H1 (cell line): ENCODE measurements at regions not wholly inside any gene's neighbourhood (a gene's known extent, or its start where the extent isn't known, plus 50 kb on each side); places are given as distances from the start of the nearest gene placed in this dataset.

Source experiments
- CTCF ChIA-PET: fragments of 300-600 bp; sonication (Branson Sonifier 250); formaldehyde crosslinking; loops from one replicate; lab custom pipeline; 2021; ENCODE audit not compliant: partially characterized antibody; lab: Charles Lee
- POLR2A ChIA-PET: fragments of 300-600 bp; sonication (Branson Sonifier 250); formaldehyde crosslinking; loops from one replicate; lab custom pipeline; 2021; ENCODE audit warnings: inconsistent platforms; ENCODE audit not compliant: partially characterized antibody; lab: Charles Lee
- DNase-seq, 2 experiments: peaks; one replicate each; pipeline versions ENCODE4 v3.0.0 to v3.0.0-alpha.2; 2010 to 2022; ENCODE audit warnings: low spot score in 2 of 2, low read depth in 1 of 2, mixed read lengths in 1 of 2
- FAIRE-seq: peaks from 2 replicates; lab custom pipeline; 2011; peaks lifted over from hg19 to GRCh38; lab: Jason Lieb, UNC
- H2AFZ ChIP-seq: 2 replicates; pipeline ENCODE4 v1.8.1; 2012; ENCODE audit warnings: low read length, inconsistent platforms
- H2AK5ac ChIP-seq: 2 replicates; pipeline ENCODE4 v1.6.1; 2013; ENCODE audit warnings: low read depth, low read length
- H2BK120ac ChIP-seq: replicated peaks from 2 replicates; pipeline ENCODE3; 2013; ENCODE audit warnings: low read depth, low read length, inconsistent platforms
- H2BK12ac ChIP-seq: 2 replicates; pipeline ENCODE4 v1.6.1; 2013; ENCODE audit warnings: low read depth, low read length
- H2BK15ac ChIP-seq: 2 replicates; pipeline ENCODE4 v1.6.1; 2013; ENCODE audit warnings: low read length
- H2BK20ac ChIP-seq: 2 replicates; pipeline ENCODE4 v1.6.1; 2013; ENCODE audit warnings: low read length
- H2BK5ac ChIP-seq: 2 replicates; pipeline ENCODE4 v1.6.1; 2013; ENCODE audit warnings: low read depth, low read length
- H3K14ac ChIP-seq: 2 replicates; pipeline ENCODE4 v1.6.1; 2013; ENCODE audit warnings: inconsistent platforms; ENCODE audit not compliant: insufficient read length
- H3K18ac ChIP-seq: 2 replicates; pipeline ENCODE4 v1.6.1; 2013; ENCODE audit warnings: low read length; ENCODE audit errors: extremely low read depth
- H3K23ac ChIP-seq: 2 replicates; pipeline ENCODE4 v1.6.1; 2013; ENCODE audit warnings: inconsistent platforms; ENCODE audit not compliant: insufficient read length
- H3K23me2 ChIP-seq: 2 replicates; pipeline ENCODE4 v1.6.1; 2013; ENCODE audit warnings: low read depth, low read length
- H3K27ac ChIP-seq: 2 replicates; pipeline ENCODE4 v1.6.1; 2011; ENCODE audit warnings: low read depth, low read length, inconsistent platforms
- H3K27me3 ChIP-seq, 4 experiments: replicated peaks in 1 of 4; 1 replicate in 1 of 4; 2 replicates in 3 of 4; pipeline versions ENCODE4 v1.6.1 to v1.8.1; 2011 to 2013; ENCODE audit warnings: low read length in 3 of 4, mild to moderate bottlenecking in 3 of 4, inconsistent platforms in 2 of 4, mixed read lengths in 2 of 4, moderate library complexity in 1 of 4; ENCODE audit not compliant: control insufficient read depth in 3 of 4, insufficient read depth in 3 of 4; ENCODE audit errors: extremely low read depth in 1 of 4
- H3K36me3 ChIP-seq, 4 experiments: 2 replicates each; pipeline versions ENCODE4 v1.6.1 to v1.8.1; 2011 to 2013; ENCODE audit warnings: mild to moderate bottlenecking in 4 of 4, low read length in 3 of 4, moderate library complexity in 2 of 4, control low read depth in 1 of 4, inconsistent platforms in 1 of 4; ENCODE audit not compliant: insufficient read depth in 4 of 4, control insufficient read depth in 2 of 4
- H3K4ac ChIP-seq: replicated peaks from 2 replicates; pipeline ENCODE3; 2013; ENCODE audit warnings: low read length, low read depth, mixed read lengths, inconsistent platforms; ENCODE audit not compliant: insufficient read length
- H3K4me1 ChIP-seq, 4 experiments: replicated peaks in 1 of 4; 1 replicate in 1 of 4; 2 replicates in 3 of 4; pipeline versions ENCODE4 v1.6.1 to v1.8.1; 2011 to 2013; ENCODE audit warnings: low read length in 3 of 4, inconsistent platforms in 2 of 4, mixed read lengths in 1 of 4; ENCODE audit not compliant: insufficient read depth in 4 of 4, control insufficient read depth in 3 of 4
- H3K4me2 ChIP-seq, 2 experiments: 2 replicates each; pipeline versions ENCODE4 v1.6.1 to v1.8.1; 2011 to 2013; ENCODE audit warnings: low read depth in 2 of 2, low read length in 2 of 2, control low read depth in 1 of 2, inconsistent platforms in 1 of 2, mild to moderate bottlenecking in 1 of 2; ENCODE audit not compliant: insufficient read depth in 1 of 2
- H3K4me3 ChIP-seq, 4 experiments: fragments of 200-600, 300-600 bp in 1 of 4; sonication (generic), shearing (Covaris generic), sonication (Bioruptor Twin) in 1 of 4; 2 replicates each; pipeline versions ENCODE4 v1.5.1 to v1.8.1; 2011 to 2016; ENCODE audit warnings: low read length in 4 of 4, low read depth in 3 of 4, control low read depth in 2 of 4, inconsistent platforms in 2 of 4, mild to moderate bottlenecking in 2 of 4, mixed read lengths in 1 of 4, moderate library complexity in 1 of 4; ENCODE audit not compliant: insufficient read depth in 2 of 4; ENCODE audit errors: extremely low read depth in 1 of 4
- H3K56ac ChIP-seq: replicated peaks from 2 replicates; pipeline ENCODE3; 2013; ENCODE audit warnings: low read depth, mild to moderate bottlenecking, mixed read lengths, low read length, inconsistent platforms; ENCODE audit not compliant: insufficient read length
- H3K79me1 ChIP-seq: 2 replicates; pipeline ENCODE4 v1.6.1; 2013; ENCODE audit warnings: low read depth, low read length, control low read depth
- H3K79me2 ChIP-seq, 2 experiments: 2 replicates each; pipeline versions ENCODE4 v1.6.1 to v1.8.1; 2012 to 2013; ENCODE audit warnings: low read length in 2 of 2, mild to moderate bottlenecking in 2 of 2, inconsistent platforms in 1 of 2; ENCODE audit not compliant: insufficient read depth in 2 of 2, control insufficient read depth in 1 of 2
- H3K9ac ChIP-seq, 4 experiments: replicated peaks in 1 of 4; 1 replicate in 1 of 4; 2 replicates in 3 of 4; pipeline versions ENCODE4 v1.6.1 to v1.8.1; 2011 to 2013; ENCODE audit warnings: low read depth in 3 of 4, low read length in 3 of 4, control low read depth in 2 of 4, mild to moderate bottlenecking in 2 of 4, moderate library complexity in 2 of 4, inconsistent platforms in 1 of 4; ENCODE audit errors: extremely low read depth in 1 of 4
- H3K9me3 ChIP-seq, 2 experiments: 2 replicates each; pipeline versions ENCODE4 v1.6.1 to v1.8.1; 2012 to 2013; ENCODE audit warnings: mild to moderate bottlenecking in 2 of 2, moderate library complexity in 2 of 2, control low read depth in 1 of 2, inconsistent platforms in 1 of 2, low read depth in 1 of 2, low read length in 1 of 2, mixed read lengths in 1 of 2; ENCODE audit not compliant: insufficient read depth in 2 of 2
- H4K20me1 ChIP-seq, 2 experiments: replicated peaks in 1 of 2; 2 replicates each; pipeline versions ENCODE3 to v1.8.1; 2011 to 2013; ENCODE audit warnings: inconsistent platforms in 2 of 2, low read length in 2 of 2, mild to moderate bottlenecking in 1 of 2; ENCODE audit not compliant: insufficient read depth in 2 of 2, control insufficient read depth in 1 of 2
- H4K5ac ChIP-seq: 2 replicates; pipeline ENCODE4 v1.6.1; 2013; ENCODE audit warnings: low read length, low read depth, mixed read lengths, inconsistent platforms; ENCODE audit not compliant: insufficient read length
- H4K8ac ChIP-seq: 2 replicates; pipeline ENCODE4 v1.8.0; 2013; ENCODE audit warnings: mild to moderate bottlenecking, moderate library complexity, low read length, inconsistent platforms; ENCODE audit not compliant: insufficient read depth; ENCODE audit errors: extremely low read depth
- H4K91ac ChIP-seq: replicated peaks from 2 replicates; pipeline ENCODE3; 2013; ENCODE audit warnings: low read length, mixed read lengths, inconsistent platforms; ENCODE audit not compliant: insufficient read length
- ASH2L ChIP-seq: fragments of 200-600, 300-600 bp; sonication (generic); IDR thresholded peaks from one replicate; pipeline ENCODE4 v1.7.1; 2017; ENCODE audit warnings: low read length
- CBX8 ChIP-seq: fragments of 300-800, 300-1000 bp; sonication (generic); IDR thresholded peaks from 2 replicates; pipeline ENCODE4 v1.7.1; 2016; ENCODE audit warnings: low read depth, low read length, borderline replicate concordance
- JUN ChIP-seq: IDR thresholded peaks from 2 replicates; pipeline ENCODE4 v1.6.1; 2011; ENCODE audit warnings: low read depth, mild to moderate bottlenecking, improper control_type of control experiment, low read length
- WGBS, 2 experiments: shearing (Covaris generic) in 1 of 2; methylation state at CpG; one replicate each; pipeline versions ENCODE4 v1.1.6 to v1.1.7; 2013 to 2015; ENCODE audit warnings: low lambda C conversion rate in 2 of 2, mixed read lengths in 2 of 2, inconsistent platforms in 1 of 2, low coverage in 1 of 2, missing lambda C conversion rate in 1 of 2; ENCODE audit not compliant: insufficient replicate concordance in 2 of 2, insufficient coverage in 1 of 2, insufficient read length in 1 of 2; ENCODE audit errors: extremely low coverage in 1 of 2, missing lambda C conversion rate in 1 of 2; 5-methylcytosine and 5-hydroxymethylcytosine counted together

GRCh38 chr17:45645330-45645729, 138.8 kb upstream of the CRHR1 start:
- no peak overlapping the region for H2BK5ac ChIP-seq
- no peak overlapping the region for H3K23ac ChIP-seq
- H3K23me2 ChIP-seq, result no peaks in the 10 kb centered on the region
- H4K8ac ChIP-seq, result no peak overlapping the region
- WGBS, 2 experiments, result 67% methylated on average over 3 of the region's 3 CpGs; no CpG with 5 or more reads in 1 of the 2 experiments
- no peak overlapping the region for H2AK5ac ChIP-seq
- no peak for FAIRE-seq
- H3K36me3 ChIP-seq, result no peaks in the 10 kb centered on the region
- H3K79me1 ChIP-seq, result no peaks in the 10 kb centered on the region; the same call in 1 of the 2 replicates
- H3K14ac ChIP-seq, result no peak overlapping the region
- H2AFZ ChIP-seq, result no peak overlapping the region
- H3K4ac ChIP-seq, result no peak overlapping the region
- H3K18ac ChIP-seq, result no peak overlapping the region
- ChIA-PET POLR2A (interaction anchor here (1.2 kb wide), 1 partner anchor 9 kb away, joined by 4 read pairs; no protein-coding TSS in a partner anchor), CTCF (interaction anchor here (0.9 to 6.2 kb wide), 5 partner anchors 75 to 207 kb away, joined by 3 to 51 read pairs (median 4); no protein-coding TSS in a partner anchor)
- H2BK15ac ChIP-seq, result no peak overlapping the region
- no peak overlapping the region for H3K27ac ChIP-seq
- peaks cover 0 to 2% of the 10 kb centered on the region in 2 experiments for H4K20me1 ChIP-seq
- TF ChIP-seq CBX8 (no peak), JUN (no peak), ASH2L (no peak)
- TF ChIP-seq, all 59 proteins: peak for 0
- no peak overlapping the region for H3K4me3 ChIP-seq
- H3K27me3 ChIP-seq, result no peaks in the 10 kb centered on the region
- no peak overlapping the region for H4K5ac ChIP-seq
- H2BK20ac ChIP-seq, result no peak overlapping the region
- no peak overlapping the region for H3K56ac ChIP-seq
- H3K79me2 ChIP-seq, result no peaks in the 10 kb centered on the region
- H4K91ac ChIP-seq, result no peak overlapping the region
- DNase-seq, result no peak
- H3K9me3 ChIP-seq, result no peaks in the 10 kb centered on the region
- H2BK120ac ChIP-seq, result no peak overlapping the region
- H3K9ac ChIP-seq, result no peak overlapping the region
- peaks cover 0 to 3% (median under 1%) of the 10 kb centered on the region in 4 experiments; a peak in 3 of 7 replicates for H3K4me1 ChIP-seq
- no peak overlapping the region for H3K4me2 ChIP-seq
- H2BK12ac ChIP-seq, result no peak overlapping the region
